Kidney capillary endothelial cell (primary cell): ENCODE measurements at regions not wholly inside any gene's neighbourhood (a gene's known extent, or its start where the extent isn't known, plus 50 kb on each side); places are given as distances from the start of the nearest gene placed in this dataset.

Source experiments
- DNase-seq: peaks from one replicate; pipeline ENCODE4 v3.0.0-alpha.2; 2018; ENCODE audit warnings: low spot score

GRCh38 chr3:99439892-99440291 is 198.5 kb upstream of the COL8A1 start:
- no peak for DNase-seq

GRCh38 chr3:99434190-99434589 is 204.2 kb upstream of the COL8A1 start:
- DNase-seq = no peak

- DNase-seq = no peak
Observed at GRCh38 chr3:99430348-99431134, 207.9 kb upstream of the COL8A1 start.

GRCh38 chr3:99429502-99429901 is 208.9 kb upstream of the COL8A1 start:
- DNase-seq = no peak

GRCh38 chr3:99425930-99426329 is 212.5 kb upstream of the COL8A1 start:
- no peak for DNase-seq

- no peak for DNase-seq
Observed at GRCh38 chr3:99419116-99419515, 219.3 kb upstream of the COL8A1 start.

- DNase-seq = no peak
Observed at GRCh38 chr3:99418709-99419108, 219.7 kb upstream of the COL8A1 start.

GRCh38 chr3:99418209-99418635 is 220.2 kb upstream of the COL8A1 start:
- peak; percentile 14 for DNase-seq

GRCh38 chr3:99413504-99413903 is 224.9 kb upstream of the COL8A1 start:
- DNase-seq = peak; percentile 60

- DNase-seq = no peak
Observed at GRCh38 chr3:99410789-99411311, 227.5 kb upstream of the COL8A1 start.

- DNase-seq = no peak
Observed at GRCh38 chr3:99409961-99410360, 228.4 kb upstream of the COL8A1 start.

GRCh38 chr3:99407257-99407656 is 231.1 kb upstream of the COL8A1 start:
- DNase-seq = no peak

GRCh38 chr3:99402755-99403154 is 235.6 kb upstream of the COL8A1 start:
- no peak for DNase-seq

GRCh38 chr3:99400352-99400751 is 238.0 kb upstream of the COL8A1 start:
- DNase-seq = no peak

- no peak for DNase-seq
Observed at GRCh38 chr3:99396651-99397275, 241.6 kb upstream of the COL8A1 start.

GRCh38 chr3:99394831-99395778 is 243.3 kb upstream of the COL8A1 start:
- no peak for DNase-seq

- DNase-seq = no peak
Observed at GRCh38 chr3:99393961-99394360, 244.4 kb upstream of the COL8A1 start.

- peak; percentile 21 for DNase-seq
Observed at GRCh38 chr3:99388780-99389179, 249.6 kb upstream of the COL8A1 start.

- no peak for DNase-seq
Observed at GRCh38 chr3:99384596-99384995, 253.8 kb upstream of the COL8A1 start.

GRCh38 chr3:99376926-99377325 is 261.5 kb upstream of the COL8A1 start:
- no peak for DNase-seq

GRCh38 chr3:99373846-99374210 is 264.6 kb upstream of the COL8A1 start:
- DNase-seq = no peak

- DNase-seq = no peak
Observed at GRCh38 chr3:99373088-99373845, 265.1 kb upstream of the COL8A1 start.
